Ovary (tissue), 3 donors: ENCODE measurements at regions not wholly inside any gene's neighbourhood (a gene's known extent, or its start where the extent isn't known, plus 50 kb on each side); places are given as distances from the start of the nearest gene placed in this dataset.

Source experiments
- EP300 ChIP-seq: sonication (generic); formaldehyde crosslinking; IDR thresholded peaks from one replicate; pipeline ENCODE4 v1.6.1; 2017; ENCODE audit warnings: antibody characterized with exemption
- POLR2A ChIP-seq: fragments of 450-650 bp; IDR thresholded peaks from one replicate; pipeline ENCODE4 v1.6.1; 2017; ENCODE audit warnings: antibody characterized with exemption, mild to moderate bottlenecking, moderate library complexity
- TF ChIP-seq, protein P1 (sequence below), 3 donors: fragments of 450-650 bp in 2 of 3; fragments of 200-600 bp in 1 of 3; IDR thresholded peaks; one replicate each; pipeline versions ENCODE4 v1.5.1 to v1.8.0; 2016 to 2022; ENCODE audit warnings: antibody characterized with exemption in 3 of 3, mild to moderate bottlenecking in 1 of 3
- donor health status: DM: no; HTN: no; CAD: no.

DNA sequence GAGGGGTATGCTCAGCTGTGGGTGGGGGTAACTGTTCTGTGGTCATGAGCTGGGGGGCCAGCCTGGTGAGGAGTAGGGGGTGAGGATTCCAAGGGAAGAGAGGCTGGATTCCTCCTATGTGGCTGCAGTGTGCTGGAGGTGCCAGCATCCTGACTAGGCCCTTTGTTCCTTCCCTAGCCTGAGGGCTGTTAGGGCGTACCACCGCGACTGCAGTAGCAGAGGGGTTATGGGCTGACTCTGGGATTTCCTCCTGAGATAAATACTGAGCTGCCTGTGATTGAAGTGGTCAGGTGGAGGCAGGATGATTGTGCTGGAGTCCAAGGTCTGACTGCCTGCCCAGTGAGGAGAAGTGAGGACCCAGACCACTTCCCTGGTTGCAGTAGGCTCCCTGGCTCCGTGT, 205.3 kb downstream of the ADGRG6 start:
- TF ChIP-seq, protein P1, sequence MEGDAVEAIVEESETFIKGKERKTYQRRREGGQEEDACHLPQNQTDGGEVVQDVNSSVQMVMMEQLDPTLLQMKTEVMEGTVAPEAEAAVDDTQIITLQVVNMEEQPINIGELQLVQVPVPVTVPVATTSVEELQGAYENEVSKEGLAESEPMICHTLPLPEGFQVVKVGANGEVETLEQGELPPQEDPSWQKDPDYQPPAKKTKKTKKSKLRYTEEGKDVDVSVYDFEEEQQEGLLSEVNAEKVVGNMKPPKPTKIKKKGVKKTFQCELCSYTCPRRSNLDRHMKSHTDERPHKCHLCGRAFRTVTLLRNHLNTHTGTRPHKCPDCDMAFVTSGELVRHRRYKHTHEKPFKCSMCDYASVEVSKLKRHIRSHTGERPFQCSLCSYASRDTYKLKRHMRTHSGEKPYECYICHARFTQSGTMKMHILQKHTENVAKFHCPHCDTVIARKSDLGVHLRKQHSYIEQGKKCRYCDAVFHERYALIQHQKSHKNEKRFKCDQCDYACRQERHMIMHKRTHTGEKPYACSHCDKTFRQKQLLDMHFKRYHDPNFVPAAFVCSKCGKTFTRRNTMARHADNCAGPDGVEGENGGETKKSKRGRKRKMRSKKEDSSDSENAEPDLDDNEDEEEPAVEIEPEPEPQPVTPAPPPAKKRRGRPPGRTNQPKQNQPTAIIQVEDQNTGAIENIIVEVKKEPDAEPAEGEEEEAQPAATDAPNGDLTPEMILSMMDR (IDR thresholded peaks at IDR 0.05): no peak
- TF ChIP-seq EP300 (no peak), POLR2A (no peak)
